ENCODE measurements at regions not wholly inside any gene's neighbourhood (a gene's known extent, or its start where the extent isn't known, plus 50 kb on each side); places are given as distances from the start of the nearest gene placed in this dataset.

DNA sequence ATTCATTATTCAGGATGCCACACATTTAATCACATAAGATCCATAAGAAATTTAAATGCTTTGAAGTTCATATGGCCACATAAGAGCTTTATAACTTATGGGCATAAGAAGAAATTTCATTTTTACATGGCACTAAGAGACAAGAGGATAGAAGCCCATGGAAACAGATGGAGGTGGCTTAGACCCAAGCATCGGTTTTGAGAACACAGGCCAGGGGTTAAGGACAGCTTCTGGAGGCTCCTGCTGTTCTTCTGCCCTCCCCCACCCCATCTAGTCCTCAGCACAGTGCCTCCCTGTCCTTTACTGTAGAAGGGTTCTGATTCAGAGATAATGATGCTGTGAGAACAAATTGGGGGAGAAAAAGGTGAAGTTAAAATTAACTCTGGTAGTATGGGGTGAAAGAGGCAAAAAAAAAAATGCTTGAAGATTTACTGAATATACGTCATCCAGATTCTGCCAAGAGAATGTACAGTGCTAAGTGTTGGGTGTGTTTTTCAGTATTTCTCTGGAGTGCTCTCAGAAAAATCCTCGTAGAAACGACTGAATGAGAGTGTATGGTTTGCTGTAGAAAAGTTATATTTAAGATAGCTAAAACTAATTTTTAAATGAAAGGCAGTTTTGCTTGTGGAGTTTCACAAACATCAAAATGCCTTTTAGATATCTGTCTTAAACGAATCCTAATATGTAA is 539.7 kb downstream of the QKI start:
- TF ChIP-seq EZH2 (IDR thresholded peaks at IDR 0.05; ENCODE audit: low read length), result no peak
- TF ChIP-seq, protein P1, sequence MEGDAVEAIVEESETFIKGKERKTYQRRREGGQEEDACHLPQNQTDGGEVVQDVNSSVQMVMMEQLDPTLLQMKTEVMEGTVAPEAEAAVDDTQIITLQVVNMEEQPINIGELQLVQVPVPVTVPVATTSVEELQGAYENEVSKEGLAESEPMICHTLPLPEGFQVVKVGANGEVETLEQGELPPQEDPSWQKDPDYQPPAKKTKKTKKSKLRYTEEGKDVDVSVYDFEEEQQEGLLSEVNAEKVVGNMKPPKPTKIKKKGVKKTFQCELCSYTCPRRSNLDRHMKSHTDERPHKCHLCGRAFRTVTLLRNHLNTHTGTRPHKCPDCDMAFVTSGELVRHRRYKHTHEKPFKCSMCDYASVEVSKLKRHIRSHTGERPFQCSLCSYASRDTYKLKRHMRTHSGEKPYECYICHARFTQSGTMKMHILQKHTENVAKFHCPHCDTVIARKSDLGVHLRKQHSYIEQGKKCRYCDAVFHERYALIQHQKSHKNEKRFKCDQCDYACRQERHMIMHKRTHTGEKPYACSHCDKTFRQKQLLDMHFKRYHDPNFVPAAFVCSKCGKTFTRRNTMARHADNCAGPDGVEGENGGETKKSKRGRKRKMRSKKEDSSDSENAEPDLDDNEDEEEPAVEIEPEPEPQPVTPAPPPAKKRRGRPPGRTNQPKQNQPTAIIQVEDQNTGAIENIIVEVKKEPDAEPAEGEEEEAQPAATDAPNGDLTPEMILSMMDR (optimal IDR thresholded peaks at IDR 0.05 in 1 of 3, IDR thresholded peaks at IDR 0.05 in 1 of 3, conservative IDR thresholded peaks at IDR 0.05 in 1 of 3; ENCODE audit: extremely low read depth in 1 of 3, insufficient read depth in 2 of 3, low read length in 3 of 3), result no peak

Data from keratinocyte (primary cell).